Stimulated activated CD8-positive, alpha-beta memory T cell treated with anti-CD3 and anti-CD28 coated beads, Interleukin-7, amount 100 ng/mL, for 48 hours (primary cell): ENCODE measurements at regions not wholly inside any gene's neighbourhood (a gene's known extent, or its start where the extent isn't known, plus 50 kb on each side); places are given as distances from the start of the nearest gene placed in this dataset.
"Not testable (repeated sequence)": the region's sequence is repeated elsewhere in the genome, so short reads cannot be mapped to it uniquely, and the experiment has no call there.

Experiments
- DNase-seq, 2 donors: peaks; one replicate each; pipeline ENCODE4 v3.0.0-alpha.2; 2020; ENCODE audit warnings: low read depth in 1 of 2; ENCODE audit errors: extremely low read depth in 1 of 2

GRCh38 chr2:38243186-38243880, 133.7 kb downstream of the ATL2 start:
- no peak for DNase-seq

GRCh38 chr2:38239452-38239851, 137.6 kb downstream of the ATL2 start:
- DNase-seq = no peak

GRCh38 chr2:38238705-38239104, 138.4 kb downstream of the ATL2 start:
- DNase-seq = not testable (repeated sequence)

GRCh38 chr2:38237311-38237710, 139.8 kb downstream of the ATL2 start:
- DNase-seq = no peak

GRCh38 chr2:38233231-38233983, 143.7 kb downstream of the ATL2 start:
- no peak for DNase-seq

- no peak for DNase-seq
Measured at GRCh38 chr2:38232454-38232853, 144.6 kb downstream of the ATL2 start.

GRCh38 chr2:38230756-38231155, 146.3 kb downstream of the ATL2 start:
- no peak for DNase-seq

GRCh38 chr2:38228753-38229152, 148.3 kb downstream of the ATL2 start:
- no peak for DNase-seq

GRCh38 chr2:38224821-38225437, 149.0 kb upstream of the CYP1B1 start:
- DNase-seq = no peak

- DNase-seq = no peak
Measured at GRCh38 chr2:38224181-38224580, 148.2 kb upstream of the CYP1B1 start.

- DNase-seq = no peak
Measured at GRCh38 chr2:38223256-38223655, 147.3 kb upstream of the CYP1B1 start.

GRCh38 chr2:38220164-38220563, 144.2 kb upstream of the CYP1B1 start:
- no peak for DNase-seq

- DNase-seq = no peak
Measured at GRCh38 chr2:38218995-38219394, 143.0 kb upstream of the CYP1B1 start.

GRCh38 chr2:38218591-38218991, 142.6 kb upstream of the CYP1B1 start:
- DNase-seq = no peak

GRCh38 chr2:38217401-38218188, 141.6 kb upstream of the CYP1B1 start:
- no peak for DNase-seq

- no peak for DNase-seq
Measured at GRCh38 chr2:38216886-38217285, 140.9 kb upstream of the CYP1B1 start.

- no peak for DNase-seq
Measured at GRCh38 chr2:38215993-38216392, 140.0 kb upstream of the CYP1B1 start.

- DNase-seq = no peak
Measured at GRCh38 chr2:38215522-38215921, 139.6 kb upstream of the CYP1B1 start.

- DNase-seq = no peak
Measured at GRCh38 chr2:38214209-38214717, 138.3 kb upstream of the CYP1B1 start.

- no peak for DNase-seq
Measured at GRCh38 chr2:38213619-38214167, 137.7 kb upstream of the CYP1B1 start.

GRCh38 chr2:38212312-38212711, 136.4 kb upstream of the CYP1B1 start:
- no peak for DNase-seq
